Adrenal gland (tissue), 9 donors: ENCODE measurements at regions not wholly inside any gene's neighbourhood (a gene's known extent, or its start where the extent isn't known, plus 50 kb on each side); places are given as distances from the start of the nearest gene placed in this dataset.

ENCODE experiments used
- DNase-seq, 7 donors: peaks; one replicate each; pipeline ENCODE4 v3.0.0-alpha.2; 2019 to 2020
- H3K27ac ChIP-seq, 5 donors: fragments of 200-600 bp; sonication (generic) in 4 of 5; 1 replicate in 3 of 5; 2 replicates in 2 of 5; pipeline versions ENCODE4 v1.5.1 to v1.8.0; 2016 to 2020; ENCODE audit warnings: mild to moderate bottlenecking in 1 of 5
- H3K27me3 ChIP-seq: fragments of 200-600 bp; 2 replicates; pipeline ENCODE4 v1.8.0; 2021
- H3K36me3 ChIP-seq, 2 donors: fragments of 200-600 bp; replicated peaks in 1 of 2; 1 replicate in 1 of 2; 2 replicates in 1 of 2; pipeline versions ENCODE4 v1.5.1 to v1.8.0; 2018 to 2022
- H3K4me1 ChIP-seq, 2 donors: fragments of 200-600 bp; replicated peaks in 1 of 2; 1 replicate in 1 of 2; 2 replicates in 1 of 2; pipeline versions ENCODE4 v1.5.1 to v1.8.0; 2018 to 2021
- H3K4me3 ChIP-seq, 4 donors: fragments of 200-600 bp; sonication (generic) in 3 of 4; one replicate each; pipeline ENCODE4 v1.5.1; 2016 to 2018
- H3K9me3 ChIP-seq, 3 donors: fragments of 200-600 bp; sonication (generic) in 1 of 3; replicated peaks in 1 of 3; 1 replicate in 2 of 3; 2 replicates in 1 of 3; pipeline versions ENCODE4 v1.5.1 to v1.8.0; 2016 to 2021
- POLR2A ChIP-seq, 2 donors: fragments of 450-650 bp; IDR thresholded peaks; one replicate each; pipeline ENCODE4 v1.6.1; 2017; ENCODE audit warnings: antibody characterized with exemption in 2 of 2, mild to moderate bottlenecking in 2 of 2, moderate library complexity in 1 of 2
- WGBS, 4 donors: extraction: QIAGEN DNeasy Blood & Tissue Kit in 2 of 4; methylation state at CpG; one replicate each; pipeline versions ENCODE4 v1.1.5 to v1.1.7; 2013 to 2017; 5-methylcytosine and 5-hydroxymethylcytosine counted together
- intact Hi-C, 2 donors: fragments of 100-400 bp; cut with DNase I; formaldehyde crosslinking; loops; one replicate each; pipeline versions ENCODE4 v1.14.1 to v1.15.0; 2022 to 2023
- TF ChIP-seq, protein P1 (sequence below), 6 experiments: fragments of 450-650 bp in 4 of 6; fragments of 200-600 bp in 2 of 6; sonication (generic) in 1 of 6; IDR thresholded peaks; 1 replicate in 5 of 6; 2 replicates in 1 of 6; pipeline versions ENCODE4 v1.5.1 to v1.8.0; 2016 to 2021; ENCODE audit warnings: antibody characterized with exemption in 6 of 6, mild to moderate bottlenecking in 2 of 6, moderate library complexity in 1 of 6
- donor health status: healthy with polysubstance abuse.
- donor health status: Bipolar disorder and iron deficiency.
- donor health status: DM: yes; HTN: yes; CAD: no.
- donor health status: DM: no; HTN: no; CAD: no.
- donor health status: DM: no; HTN: no; CAD: no.

- no peak for DNase-seq
- whole genome bisulfite sequencing, 4 donors = 48 to 59% (median 57%) methylated on average over 18 to 29 of the region's 29 CpGs
- Histone ChIP-seq H3K36me3 (no peaks in the 10 kb centered on the region), H3K27me3 (peaks cover 18% of the 10 kb centered on the region), H3K4me3 (no peak overlapping the region), H3K27ac (no peak overlapping the region), H3K9me3 (no peaks in the 10 kb centered on the region), H3K4me1 (no peaks in the 10 kb centered on the region)
- intact Hi-C loops = loop anchor here (5.0 to 10.0 kb wide), 4 partner anchors 549 to 1541 kb away; no protein-coding TSS in a partner anchor
- TF ChIP-seq, protein P1, sequence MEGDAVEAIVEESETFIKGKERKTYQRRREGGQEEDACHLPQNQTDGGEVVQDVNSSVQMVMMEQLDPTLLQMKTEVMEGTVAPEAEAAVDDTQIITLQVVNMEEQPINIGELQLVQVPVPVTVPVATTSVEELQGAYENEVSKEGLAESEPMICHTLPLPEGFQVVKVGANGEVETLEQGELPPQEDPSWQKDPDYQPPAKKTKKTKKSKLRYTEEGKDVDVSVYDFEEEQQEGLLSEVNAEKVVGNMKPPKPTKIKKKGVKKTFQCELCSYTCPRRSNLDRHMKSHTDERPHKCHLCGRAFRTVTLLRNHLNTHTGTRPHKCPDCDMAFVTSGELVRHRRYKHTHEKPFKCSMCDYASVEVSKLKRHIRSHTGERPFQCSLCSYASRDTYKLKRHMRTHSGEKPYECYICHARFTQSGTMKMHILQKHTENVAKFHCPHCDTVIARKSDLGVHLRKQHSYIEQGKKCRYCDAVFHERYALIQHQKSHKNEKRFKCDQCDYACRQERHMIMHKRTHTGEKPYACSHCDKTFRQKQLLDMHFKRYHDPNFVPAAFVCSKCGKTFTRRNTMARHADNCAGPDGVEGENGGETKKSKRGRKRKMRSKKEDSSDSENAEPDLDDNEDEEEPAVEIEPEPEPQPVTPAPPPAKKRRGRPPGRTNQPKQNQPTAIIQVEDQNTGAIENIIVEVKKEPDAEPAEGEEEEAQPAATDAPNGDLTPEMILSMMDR (IDR thresholded peaks at IDR 0.05) = no peak
- no peak for TF ChIP-seq POLR2A (IDR thresholded peaks at IDR 0.05)
These were observed 121.6 kb upstream of the ZNF507 start for GRCh38 chr19:32223595-32224370.

- intact Hi-C loops = loop anchor here (5.0 to 10.0 kb wide), 5 partner anchors 550 to 1552 kb away; no protein-coding TSS in a partner anchor
- DNase-seq = peak; percentile 30 to 67 (median 61)
- Histone ChIP-seq H3K36me3 (no peaks in the 10 kb centered on the region), H3K27ac (no peak overlapping the region), H3K9me3 (no peaks in the 10 kb centered on the region), H3K27me3 (peaks cover 18% of the 10 kb centered on the region), H3K4me1 (no peaks in the 10 kb centered on the region), H3K4me3 (peak overlapping the region in 1 of 4 donors; percentile 34)
- TF ChIP-seq POLR2A (IDR thresholded peaks at IDR 0.05) = no peak
- TF ChIP-seq, protein P1 (IDR thresholded peaks at IDR 0.05) = peak; percentile 76 to 100 (median 94)
- 16 to 22% (median 18%) methylated on average over 24 to 51 of the region's 51 CpGs for WGBS, 4 donors
These were observed 120.8 kb upstream of the ZNF507 start for GRCh38 chr19:32224371-32225244.

DNA sequence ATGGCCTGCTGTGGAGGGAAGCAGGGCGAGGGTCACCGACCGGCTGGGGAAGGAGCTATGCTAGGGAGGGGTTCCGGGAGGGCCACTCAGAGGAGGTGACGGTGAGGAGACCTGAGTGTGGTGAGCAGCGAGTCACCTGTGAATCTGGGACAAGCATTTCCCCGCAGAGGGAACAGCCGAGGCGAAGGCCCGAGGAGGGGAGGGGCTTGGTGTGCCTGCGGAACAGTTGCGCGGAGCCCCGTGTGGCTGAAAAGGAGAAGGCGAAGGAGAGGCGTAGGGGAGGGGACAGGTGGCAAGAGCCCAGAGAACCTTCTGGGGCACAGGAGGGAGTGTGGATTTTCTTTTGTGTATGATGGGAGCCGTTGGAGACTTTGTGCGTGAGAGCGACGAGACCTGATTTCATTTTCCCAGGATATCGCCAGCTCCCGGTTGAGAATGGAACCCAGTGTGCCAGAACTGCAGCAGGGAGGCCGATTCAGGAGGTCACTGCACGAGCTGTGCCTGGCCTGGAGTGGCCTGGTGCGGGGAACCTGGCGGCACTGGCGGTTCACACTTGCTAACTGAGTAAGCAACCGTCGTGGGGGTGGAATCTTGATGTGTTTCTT, 117.7 kb upstream of the ZNF507 start:
- intact Hi-C loops = loop anchor here (5.0 to 10.0 kb wide), 3 partner anchors 553 to 1555 kb away; no protein-coding TSS in a partner anchor
- Histone ChIP-seq H3K36me3 (no peaks in the 10 kb centered on the region), H3K4me3 (no peak overlapping the region), H3K27ac (no peak overlapping the region), H3K4me1 (no peaks in the 10 kb centered on the region), H3K27me3 (peaks cover 18% of the 10 kb centered on the region), H3K9me3 (no peaks in the 10 kb centered on the region)
- WGBS, 4 donors = 81 to 90% (median 87%) methylated on average over 29 of the region's 29 CpGs
- TF ChIP-seq, protein P1 (IDR thresholded peaks at IDR 0.05) = no peak
- no peak for TF ChIP-seq POLR2A (IDR thresholded peaks at IDR 0.05)
- DNase-seq = no peak

GRCh38 chr19:32230441-32230840, 115.0 kb upstream of the ZNF507 start:
- no peak for DNase-seq
- H3K36me3 ChIP-seq = no peaks in the 10 kb centered on the region
- no peak overlapping the region for H3K27ac ChIP-seq
- H3K27me3 ChIP-seq = peaks cover 18% of the 10 kb centered on the region
- WGBS, 4 donors = 46 to 57% (median 51%) methylated on average over 1 to 6 of the region's 6 CpGs
- no peak overlapping the region for H3K4me3 ChIP-seq
- H3K9me3 ChIP-seq = no peaks in the 10 kb centered on the region
- TF ChIP-seq POLR2A (IDR thresholded peaks at IDR 0.05) = no peak
- TF ChIP-seq, protein P1 (IDR thresholded peaks at IDR 0.05) = no peak
- intact Hi-C loops = no loop called here
- no peaks in the 10 kb centered on the region for H3K4me1 ChIP-seq
